Dermis microvascular lymphatic vessel endothelial cell (primary cell): ENCODE measurements at regions not wholly inside any gene's neighbourhood (a gene's known extent, or its start where the extent isn't known, plus 50 kb on each side); places are given as distances from the start of the nearest gene placed in this dataset.
"Not testable (repeated sequence)": the region's sequence is repeated elsewhere in the genome, so short reads cannot be mapped to it uniquely, and the experiment has no call there.

Experiments used
- DNase-seq, 2 donors: peaks; one replicate each; pipeline versions ENCODE4 v3.0.0 to v3.0.0-alpha.2; 2010; ENCODE audit warnings: low read depth in 2 of 2

GRCh38 chr2:142757111-142757510 lies 120.4 kb upstream of the KYNU start:
- no peak for DNase-seq

- no peak for DNase-seq
Measured at GRCh38 chr2:142756430-142756829, 121.0 kb upstream of the KYNU start.

- DNase-seq, result no peak
Measured at GRCh38 chr2:142755191-142755590, 122.3 kb upstream of the KYNU start.

GRCh38 chr2:142754182-142754581 lies 123.3 kb upstream of the KYNU start:
- DNase-seq, result peak in 1 of 2 donors; percentile 57

- no peak for DNase-seq
Measured at GRCh38 chr2:142750858-142751257, 126.6 kb upstream of the KYNU start.

- DNase-seq, result no peak
Measured at GRCh38 chr2:142748559-142749099, 128.8 kb upstream of the KYNU start.

- DNase-seq, result no peak
Measured at GRCh38 chr2:142745691-142746090, 131.8 kb upstream of the KYNU start.

- no peak for DNase-seq
Measured at GRCh38 chr2:142742371-142743214, 134.9 kb upstream of the KYNU start.

- no peak for DNase-seq
Measured at GRCh38 chr2:142741764-142742269, 135.6 kb upstream of the KYNU start.

GRCh38 chr2:142734770-142735169 lies 142.7 kb upstream of the KYNU start:
- DNase-seq, result peak in 1 of 2 donors; percentile 7

- DNase-seq, result no peak
Measured at GRCh38 chr2:142734231-142734630, 143.2 kb upstream of the KYNU start.

- not testable (repeated sequence) for DNase-seq
Measured at GRCh38 chr2:142729814-142730213, 147.7 kb upstream of the KYNU start.

GRCh38 chr2:142727821-142728478 lies 149.5 kb upstream of the KYNU start:
- not testable (repeated sequence) for DNase-seq

GRCh38 chr2:142725386-142725785 lies 152.1 kb upstream of the KYNU start:
- DNase-seq, result no peak

- DNase-seq, result no peak
Measured at GRCh38 chr2:142724713-142725349, 152.6 kb upstream of the KYNU start.

- DNase-seq, result no peak
Measured at GRCh38 chr2:142724186-142724585, 153.3 kb upstream of the KYNU start.

GRCh38 chr2:142723236-142723635 lies 154.2 kb upstream of the KYNU start:
- no peak for DNase-seq

- no peak for DNase-seq
Measured at GRCh38 chr2:142722569-142722968, 154.9 kb upstream of the KYNU start.

- DNase-seq, result no peak
Measured at GRCh38 chr2:142722086-142722485, 155.4 kb upstream of the KYNU start.

- DNase-seq, result no peak
Measured at GRCh38 chr2:142721015-142721414, 156.4 kb upstream of the KYNU start.

- no peak for DNase-seq
Measured at GRCh38 chr2:142718576-142719155, 158.8 kb upstream of the KYNU start.
